HUES64 (cell line): ENCODE measurements at regions not wholly inside any gene's neighbourhood (a gene's known extent, or its start where the extent isn't known, plus 50 kb on each side); places are given as distances from the start of the nearest gene placed in this dataset.

Experiments used
- H3K27ac ChIP-seq: 2 replicates; pipeline ENCODE4 v1.7.0; 2013; ENCODE audit warnings: low read depth, low read length, inconsistent platforms
- H3K27me3 ChIP-seq: 2 replicates; pipeline ENCODE4 v1.6.1; 2013; ENCODE audit warnings: mild to moderate bottlenecking, low read length; ENCODE audit not compliant: insufficient read depth
- H3K36me3 ChIP-seq: 2 replicates; pipeline ENCODE4 v1.6.1; 2013; ENCODE audit warnings: mild to moderate bottlenecking, low read length; ENCODE audit not compliant: insufficient read depth
- H3K4me1 ChIP-seq: 2 replicates; pipeline ENCODE4 v1.6.1; 2013; ENCODE audit warnings: mild to moderate bottlenecking, low read length, moderate library complexity; ENCODE audit not compliant: insufficient read depth
- H3K4me3 ChIP-seq: 2 replicates; pipeline ENCODE4 v1.5.1; 2013; ENCODE audit warnings: mild to moderate bottlenecking, low read length, moderate library complexity
- H3K9ac ChIP-seq: 2 replicates; pipeline ENCODE4 v1.6.1; 2013; ENCODE audit warnings: mild to moderate bottlenecking, low read depth, low read length
- H3K9me3 ChIP-seq: 2 replicates; pipeline ENCODE4 v1.6.1; 2013; ENCODE audit warnings: low read depth, low read length; ENCODE audit not compliant: insufficient read depth
- WGBS: fragments of 150-250, 120-280 bp; methylation state at CpG from one replicate; pipeline ENCODE4 v1.1.7; 2013; ENCODE audit warnings: missing lambda C conversion rate; 5-methylcytosine and 5-hydroxymethylcytosine counted together

GRCh38 chr13:40228496-40228895 is 437.9 kb downstream of the FOXO1 start:
- no peaks in the 10 kb centered on the region for H3K9me3 ChIP-seq
- H3K4me1 ChIP-seq = no peaks in the 10 kb centered on the region
- no peak overlapping the region for H3K27ac ChIP-seq
- WGBS = 93% methylated on average over 3 of the region's 4 CpGs
- no peak overlapping the region for H3K4me3 ChIP-seq
- H3K9ac ChIP-seq = no peak overlapping the region
- no peaks in the 10 kb centered on the region for H3K36me3 ChIP-seq
- H3K27me3 ChIP-seq = no peaks in the 10 kb centered on the region

GRCh38 chr13:40228990-40229389 is 437.5 kb downstream of the FOXO1 start:
- Histone ChIP-seq H3K9me3 (no peaks in the 10 kb centered on the region), H3K36me3 (no peaks in the 10 kb centered on the region), H3K27me3 (no peaks in the 10 kb centered on the region), H3K27ac (no peak overlapping the region), H3K4me3 (no peak overlapping the region), H3K9ac (no peak overlapping the region), H3K4me1 (no peaks in the 10 kb centered on the region)
- WGBS = no CpG with 5 or more reads among the region's 2 CpGs

GRCh38 chr13:40230833-40231266 is 435.6 kb downstream of the FOXO1 start:
- H3K4me1 ChIP-seq = no peaks in the 10 kb centered on the region
- H3K4me3 ChIP-seq = no peak overlapping the region
- no peaks in the 10 kb centered on the region for H3K36me3 ChIP-seq
- H3K9me3 ChIP-seq = no peaks in the 10 kb centered on the region
- H3K27me3 ChIP-seq = no peaks in the 10 kb centered on the region
- 88% methylated on average over 3 of the region's 3 CpGs for WGBS
- no peak overlapping the region for H3K27ac ChIP-seq
- H3K9ac ChIP-seq = no peak overlapping the region

- H3K9me3 ChIP-seq = no peaks in the 10 kb centered on the region
- H3K9ac ChIP-seq = no peak overlapping the region
- H3K27ac ChIP-seq = no peak overlapping the region
- no peak overlapping the region for H3K4me3 ChIP-seq
- no peaks in the 10 kb centered on the region for H3K27me3 ChIP-seq
- H3K36me3 ChIP-seq = no peaks in the 10 kb centered on the region
- WGBS = 80% methylated on average over 2 of the region's 2 CpGs
- H3K4me1 ChIP-seq = no peaks in the 10 kb centered on the region
These were observed 435.1 kb downstream of the FOXO1 start for GRCh38 chr13:40231311-40231710.

- Histone ChIP-seq H3K9ac (no peak overlapping the region), H3K27me3 (no peaks in the 10 kb centered on the region), H3K4me3 (no peak overlapping the region), H3K4me1 (no peaks in the 10 kb centered on the region), H3K27ac (no peak overlapping the region), H3K9me3 (no peaks in the 10 kb centered on the region), H3K36me3 (no peaks in the 10 kb centered on the region)
- WGBS = 96% methylated on average over 3 of the region's 3 CpGs
These were observed 434.7 kb downstream of the FOXO1 start for GRCh38 chr13:40231751-40232150.

- Histone ChIP-seq H3K27me3 (no peaks in the 10 kb centered on the region), H3K4me1 (no peaks in the 10 kb centered on the region), H3K36me3 (no peaks in the 10 kb centered on the region), H3K4me3 (no peak overlapping the region), H3K9me3 (no peaks in the 10 kb centered on the region), H3K27ac (no peak overlapping the region), H3K9ac (no peak overlapping the region)
- WGBS = 89% methylated on average over 3 of the region's 3 CpGs
These were observed 434.0 kb downstream of the FOXO1 start for GRCh38 chr13:40232311-40233040.

- Histone ChIP-seq H3K4me1 (no peaks in the 10 kb centered on the region), H3K9me3 (no peaks in the 10 kb centered on the region), H3K27ac (no peak overlapping the region), H3K36me3 (no peaks in the 10 kb centered on the region), H3K4me3 (no peak overlapping the region), H3K27me3 (no peaks in the 10 kb centered on the region), H3K9ac (no peak overlapping the region)
- WGBS = 96% methylated on average over 7 of the region's 8 CpGs
These were observed 432.7 kb downstream of the FOXO1 start for GRCh38 chr13:40233731-40234195.

GRCh38 chr13:40235160-40235796 is 431.2 kb downstream of the FOXO1 start:
- Histone ChIP-seq H3K27ac (no peak overlapping the region), H3K27me3 (no peaks in the 10 kb centered on the region), H3K9ac (no peak overlapping the region), H3K9me3 (no peaks in the 10 kb centered on the region), H3K4me3 (no peak overlapping the region), H3K4me1 (no peaks in the 10 kb centered on the region), H3K36me3 (no peaks in the 10 kb centered on the region)
- WGBS = 94% methylated on average over 6 of the region's 6 CpGs

GRCh38 chr13:40236566-40237168 is 429.8 kb downstream of the FOXO1 start:
- no peak overlapping the region for H3K27ac ChIP-seq
- H3K9ac ChIP-seq = no peak overlapping the region
- H3K4me1 ChIP-seq = no peaks in the 10 kb centered on the region
- H3K27me3 ChIP-seq = no peaks in the 10 kb centered on the region
- 83% methylated on average over 10 of the region's 12 CpGs for WGBS
- H3K4me3 ChIP-seq = no peak overlapping the region
- no peaks in the 10 kb centered on the region for H3K9me3 ChIP-seq
- no peaks in the 10 kb centered on the region for H3K36me3 ChIP-seq

GRCh38 chr13:40238761-40239160 is 427.7 kb downstream of the FOXO1 start:
- 92% methylated on average over 3 of the region's 3 CpGs for WGBS
- no peaks in the 10 kb centered on the region for H3K9me3 ChIP-seq
- no peak overlapping the region for H3K9ac ChIP-seq
- H3K27ac ChIP-seq = no peak overlapping the region
- H3K4me1 ChIP-seq = no peaks in the 10 kb centered on the region
- H3K27me3 ChIP-seq = no peaks in the 10 kb centered on the region
- H3K4me3 ChIP-seq = no peak overlapping the region
- no peaks in the 10 kb centered on the region for H3K36me3 ChIP-seq

- Histone ChIP-seq H3K27ac (no peak overlapping the region), H3K27me3 (no peaks in the 10 kb centered on the region), H3K9ac (no peak overlapping the region), H3K9me3 (no peaks in the 10 kb centered on the region), H3K4me1 (no peaks in the 10 kb centered on the region), H3K36me3 (no peaks in the 10 kb centered on the region), H3K4me3 (no peak overlapping the region)
- WGBS = 92% methylated on average over 2 of the region's 2 CpGs
These were observed 426.1 kb downstream of the FOXO1 start for GRCh38 chr13:40240293-40240692.
